HG03432 (cell line): ENCODE measurements at regions not wholly inside any gene's neighbourhood (a gene's known extent, or its start where the extent isn't known, plus 50 kb on each side); places are given as distances from the start of the nearest gene placed in this dataset.

ENCODE experiments used
- ATAC-seq: cut with Tn5 transposase; IDR thresholded peaks from one replicate; pipeline ENCODE4 v1.9.1; 2021; ENCODE audit warnings: mild to moderate bottlenecking, moderate library complexity; ENCODE audit not compliant: unreplicated experiment

DNA sequence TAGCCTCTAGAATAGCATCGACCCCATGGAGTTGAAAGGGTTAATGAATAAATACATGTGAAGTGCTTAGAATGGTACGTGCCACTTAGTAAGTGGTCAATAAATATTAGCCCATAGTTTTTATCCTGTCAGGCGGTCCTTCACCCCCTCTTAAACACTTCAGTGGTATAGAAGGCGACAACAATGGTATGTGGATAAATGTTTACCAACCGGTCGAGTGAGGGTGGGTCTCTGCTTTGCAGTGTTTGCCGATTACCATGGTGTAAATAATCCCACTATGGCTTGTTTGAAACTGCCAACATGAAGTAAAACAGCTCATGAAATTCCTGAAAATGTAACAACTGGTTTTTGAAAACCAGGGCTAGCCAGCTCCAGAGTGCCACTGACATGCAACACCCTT, 541.2 kb downstream of the BUD13 start:
- no peak for ATAC-seq

DNA sequence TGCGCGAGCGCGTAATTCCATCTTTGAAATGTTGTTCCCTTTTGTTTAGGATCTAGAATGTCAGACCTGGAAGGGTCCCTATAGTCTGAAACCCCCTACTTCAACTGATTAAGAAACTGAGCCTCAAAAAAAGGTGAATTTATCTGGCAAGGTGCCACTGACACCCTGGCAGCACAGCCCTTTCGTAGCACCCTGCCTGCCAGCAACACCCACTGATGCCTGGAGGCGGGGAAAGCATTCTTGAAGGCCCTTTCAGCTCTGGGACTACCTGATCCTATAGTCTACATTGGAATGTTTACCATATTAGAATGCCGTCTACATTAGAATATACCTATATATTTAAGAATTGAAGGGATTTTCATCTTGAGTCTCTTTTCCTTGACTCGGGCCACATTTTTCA, 542.3 kb downstream of the BUD13 start:
- no peak for ATAC-seq

DNA sequence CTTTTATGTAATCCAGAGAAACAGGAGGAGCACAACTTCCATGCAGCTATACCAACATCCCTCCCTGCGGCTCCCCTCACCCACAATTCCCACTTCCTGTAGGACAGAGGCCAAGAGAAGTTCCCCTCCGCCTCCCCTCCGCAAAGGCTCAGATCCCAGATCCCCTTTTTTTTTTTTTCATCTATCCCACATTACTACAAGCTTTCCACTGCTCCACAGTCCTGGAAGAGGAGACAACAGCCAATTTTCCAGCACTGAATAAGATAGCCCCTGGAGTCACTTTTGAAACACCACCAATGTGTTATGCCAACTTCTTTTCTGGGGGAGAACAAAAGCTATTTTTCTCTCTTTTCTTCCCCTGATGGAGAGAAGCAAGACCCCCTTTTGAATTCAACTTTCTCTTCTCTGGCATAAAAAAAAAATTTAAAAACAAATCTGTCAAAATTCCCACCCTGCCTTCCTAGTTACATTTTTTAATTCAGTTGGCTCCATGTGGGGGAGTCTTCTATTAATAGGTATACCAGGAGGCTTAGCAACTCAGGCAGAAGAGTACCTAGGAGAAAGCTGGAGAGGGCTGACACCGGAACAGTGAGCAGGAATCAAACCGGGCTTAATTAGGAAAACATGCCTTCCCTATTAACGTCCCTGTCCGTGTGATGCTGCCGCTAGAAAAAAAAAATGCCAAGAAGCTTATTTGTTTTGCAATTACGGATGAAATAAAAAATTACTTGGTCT, 543.4 kb downstream of the BUD13 start:
- no peak for ATAC-seq

DNA sequence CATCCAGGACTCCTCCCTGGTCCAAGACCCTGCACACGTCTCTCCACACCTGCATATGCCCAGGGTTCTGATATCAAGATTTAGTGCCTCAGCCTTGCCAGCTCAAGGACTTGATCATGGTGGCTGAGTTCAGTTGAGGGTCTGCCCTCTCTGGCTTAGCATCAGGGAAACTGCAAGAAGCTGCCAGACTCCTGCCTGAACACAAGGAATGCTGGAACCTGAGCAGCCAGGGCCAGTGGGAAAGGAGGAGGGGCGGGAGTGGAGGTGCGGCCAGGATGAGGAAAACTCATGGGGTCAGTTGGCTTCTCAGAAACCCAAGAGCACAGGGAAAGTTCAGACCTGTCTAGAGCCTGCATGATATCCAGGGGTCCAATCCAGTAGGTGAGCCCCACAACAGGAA, 546.1 kb downstream of the BUD13 start:
- ATAC-seq: no peak

DNA sequence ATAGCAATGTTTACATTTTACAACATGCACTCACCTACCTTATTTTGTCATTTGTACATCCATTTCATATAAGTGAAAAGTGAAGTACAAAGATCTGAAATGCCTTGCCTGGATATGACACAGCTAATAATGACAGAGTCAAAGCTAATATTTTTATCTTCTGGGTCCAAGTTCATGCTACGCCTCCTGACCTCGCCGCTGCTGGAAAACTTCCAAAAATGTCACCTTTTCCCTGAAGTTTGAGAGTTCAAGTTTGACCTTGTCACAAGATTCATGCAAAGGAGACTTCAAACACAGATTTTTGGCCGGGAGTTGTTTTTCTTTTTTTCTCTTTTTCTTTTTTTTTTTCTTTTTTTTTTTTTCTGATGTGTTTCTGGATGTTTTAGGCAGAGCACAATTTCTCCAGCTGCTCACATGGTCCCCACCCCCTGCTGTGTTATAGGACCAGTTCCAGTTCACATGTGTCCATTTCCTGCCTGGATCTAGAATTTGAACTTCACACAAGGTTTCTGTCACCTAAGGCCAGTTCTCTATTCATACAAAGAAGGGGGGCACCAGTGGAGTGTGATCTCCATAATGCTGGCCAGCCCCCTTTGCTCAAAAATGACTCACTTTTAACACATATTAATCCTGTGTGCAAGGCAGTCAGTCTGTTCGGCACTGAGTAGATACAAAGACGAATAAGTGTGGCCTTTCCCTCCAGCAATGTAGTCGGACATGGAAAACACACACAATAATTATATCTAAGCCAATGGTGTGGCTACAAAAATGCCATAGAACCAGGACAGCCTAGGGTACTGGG, 546.8 kb downstream of the BUD13 start:
- no peak for ATAC-seq

DNA sequence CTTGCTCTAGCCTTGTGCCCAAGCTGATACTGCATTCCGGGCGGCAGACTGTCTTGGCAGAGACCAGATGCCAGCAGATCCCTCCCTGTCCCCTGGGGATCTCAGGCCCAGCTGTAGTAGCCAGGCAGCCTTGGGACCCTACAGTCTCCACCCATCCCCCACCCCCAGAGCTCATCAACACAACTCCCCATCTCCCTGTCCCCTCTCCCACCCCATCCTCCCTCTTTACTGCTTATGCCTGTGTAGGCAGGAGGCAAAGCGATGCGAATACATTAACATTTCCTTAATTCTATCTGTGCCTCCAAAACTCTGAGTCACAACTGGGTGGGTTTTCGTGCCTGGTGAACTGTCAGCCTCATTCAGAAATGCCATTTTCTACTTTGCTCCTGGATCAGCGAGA, 547.6 kb downstream of the BUD13 start:
- ATAC-seq: no peak

DNA sequence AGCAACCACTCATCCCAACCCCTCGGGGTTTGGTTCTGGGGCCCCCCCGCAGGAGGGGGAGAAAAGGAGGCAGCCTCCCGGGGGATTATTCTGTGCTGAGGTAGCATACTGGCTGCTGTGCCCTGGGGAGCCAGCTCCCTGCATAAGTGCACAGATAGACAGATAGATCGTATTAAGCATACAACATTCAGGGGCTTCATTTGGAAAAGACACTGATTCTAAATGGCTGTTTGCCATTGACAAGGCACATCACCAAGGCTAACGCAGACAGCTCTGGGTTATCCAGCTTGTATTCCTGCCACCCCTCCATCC, 547.9 kb downstream of the BUD13 start:
- no peak for ATAC-seq

DNA sequence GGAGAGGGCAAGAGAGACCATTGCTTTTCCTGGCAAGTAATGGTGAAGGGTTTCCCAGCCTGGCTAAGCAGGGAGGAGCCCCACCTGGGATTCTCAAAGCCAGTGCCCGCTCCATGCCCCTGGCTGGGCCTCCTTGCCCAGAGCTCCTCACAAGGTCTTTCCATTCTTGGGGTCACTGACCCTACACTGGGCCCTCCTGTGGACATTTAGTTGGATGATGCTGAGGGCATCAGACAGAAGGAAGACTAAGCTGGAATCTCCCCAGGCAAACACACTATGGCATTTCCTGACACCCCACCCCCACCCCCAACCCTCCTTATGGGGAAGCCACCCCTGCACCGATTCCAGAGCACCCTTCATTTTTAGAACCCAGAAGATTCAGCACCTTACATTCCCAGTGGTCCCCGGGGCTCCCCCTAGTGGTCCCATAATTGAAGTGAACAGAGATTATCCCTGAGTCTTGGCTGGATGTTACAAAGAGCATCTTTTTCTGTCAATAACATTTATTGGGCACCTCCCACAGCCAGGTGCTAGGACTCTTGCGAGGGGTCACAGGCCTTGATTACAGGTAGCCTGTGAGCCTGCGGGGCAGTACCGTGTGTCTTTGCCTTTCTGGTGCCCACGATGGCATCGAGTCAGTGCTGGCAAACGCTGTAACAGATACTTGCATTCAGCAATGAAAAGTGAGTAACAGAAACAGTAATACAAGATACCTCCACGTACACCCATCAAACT, 548.5 kb downstream of the BUD13 start:
- ATAC-seq: no peak

DNA sequence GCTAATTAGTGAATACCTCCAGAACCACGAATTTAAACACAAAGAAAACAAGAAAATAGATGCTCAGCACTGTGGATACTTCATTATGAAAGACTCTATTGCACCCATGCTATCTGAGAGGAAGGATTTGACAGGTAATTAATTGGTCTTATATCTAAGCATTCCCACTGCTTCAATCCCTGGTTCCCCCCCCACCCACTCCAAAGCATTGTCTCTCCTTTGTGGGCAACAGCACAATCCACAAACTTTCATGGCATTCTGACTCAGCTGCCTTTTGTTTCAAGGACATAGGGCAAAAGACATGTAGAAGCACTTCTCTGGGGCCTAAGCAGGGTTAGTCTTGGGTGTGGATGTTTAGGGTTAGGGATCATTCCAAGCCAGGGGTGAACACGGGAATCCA, 551.4 kb downstream of the BUD13 start:
- ATAC-seq: no peak

DNA sequence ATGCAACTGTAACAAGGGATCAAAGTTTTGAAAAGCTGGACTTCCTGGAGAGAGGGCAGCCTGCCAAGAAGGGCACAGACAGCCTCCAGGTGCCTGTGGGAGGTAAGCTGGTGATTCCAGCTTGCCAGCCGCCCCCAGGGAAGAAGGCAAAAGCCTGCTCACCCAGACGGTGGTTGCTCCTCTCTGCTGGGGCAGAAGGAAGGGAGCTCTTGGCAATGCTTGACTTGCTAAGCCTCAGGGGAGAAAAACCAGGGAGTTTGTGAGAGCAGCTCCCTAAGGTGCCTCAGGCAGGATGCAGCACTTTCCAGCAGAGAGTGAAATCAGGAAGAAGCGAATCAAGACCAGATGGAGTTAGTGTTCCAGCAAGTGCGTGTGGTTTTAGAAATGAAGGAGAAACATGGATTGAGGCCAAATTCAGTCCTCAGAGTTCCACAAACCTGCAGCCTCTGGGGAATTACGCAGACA, 553.6 kb downstream of the BUD13 start:
- no peak for ATAC-seq

DNA sequence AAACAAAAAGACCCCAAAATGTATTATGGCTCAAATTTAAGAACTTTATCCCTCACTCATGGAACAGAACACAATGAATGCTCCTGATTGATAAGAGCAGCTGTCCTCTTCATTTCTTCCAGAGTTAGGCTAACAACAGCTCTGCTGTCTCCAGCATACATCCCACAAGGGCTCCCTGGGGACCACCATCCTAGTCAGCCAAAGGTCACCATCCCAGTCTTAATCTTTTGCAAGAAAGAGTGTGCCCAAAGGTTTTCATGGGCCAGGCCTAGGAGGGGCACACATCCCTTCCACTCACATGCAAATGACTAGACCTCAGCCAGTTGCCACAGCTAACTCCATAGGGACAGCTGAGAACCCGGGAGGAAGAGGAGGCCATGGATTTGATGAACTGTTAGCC, 555.3 kb downstream of the BUD13 start:
- ATAC-seq: no peak

DNA sequence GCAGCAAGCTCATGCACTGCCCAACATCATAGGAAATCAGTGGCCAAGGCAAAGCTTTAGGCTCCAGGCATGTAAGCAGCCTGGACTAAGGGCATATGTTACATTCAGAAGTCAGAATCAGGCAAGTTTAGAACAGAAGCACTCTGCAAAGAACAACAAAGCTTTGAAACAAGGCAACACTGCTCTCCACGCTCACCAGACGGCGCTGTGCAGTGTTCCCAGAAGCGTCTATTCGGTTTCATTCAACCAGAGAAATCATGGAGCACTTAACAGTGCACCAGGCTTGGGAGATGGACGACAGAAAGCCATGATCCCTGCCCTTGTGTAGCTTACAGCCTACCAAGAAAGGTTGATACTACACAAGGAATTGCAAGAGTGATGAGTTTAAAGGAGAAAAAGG, 555.8 kb downstream of the BUD13 start:
- no peak for ATAC-seq

DNA sequence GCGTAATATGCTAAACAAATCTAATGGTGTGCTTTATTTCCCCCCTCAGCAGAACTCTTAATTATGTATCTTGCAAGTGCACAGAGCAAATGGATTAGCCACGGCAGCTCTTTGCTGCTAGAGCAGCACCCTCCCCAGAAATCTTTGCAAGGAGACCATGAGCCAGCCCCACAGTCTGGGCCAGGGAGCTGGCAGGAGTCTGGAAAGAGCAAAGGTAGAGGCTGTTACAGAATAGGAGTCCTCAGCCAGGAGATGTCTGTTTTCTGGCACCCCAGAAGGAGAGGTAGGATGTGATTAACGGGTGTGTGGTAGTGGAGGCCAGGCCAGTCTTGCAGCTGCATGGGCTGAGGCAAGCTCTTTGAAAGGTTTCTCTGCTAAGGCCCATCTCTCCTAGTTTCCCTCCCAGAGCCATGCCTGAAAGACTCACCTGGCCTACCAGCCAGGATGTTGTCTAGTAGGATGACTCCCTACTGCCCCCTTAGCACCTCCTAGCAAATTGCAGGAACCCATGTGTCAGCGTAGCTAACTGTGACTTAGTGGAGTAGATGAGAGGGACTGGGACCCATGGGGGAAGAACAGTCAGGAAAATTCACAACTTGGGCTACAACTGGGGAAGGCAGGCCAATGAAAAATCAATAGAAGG, 557.2 kb downstream of the BUD13 start:
- ATAC-seq: no peak

DNA sequence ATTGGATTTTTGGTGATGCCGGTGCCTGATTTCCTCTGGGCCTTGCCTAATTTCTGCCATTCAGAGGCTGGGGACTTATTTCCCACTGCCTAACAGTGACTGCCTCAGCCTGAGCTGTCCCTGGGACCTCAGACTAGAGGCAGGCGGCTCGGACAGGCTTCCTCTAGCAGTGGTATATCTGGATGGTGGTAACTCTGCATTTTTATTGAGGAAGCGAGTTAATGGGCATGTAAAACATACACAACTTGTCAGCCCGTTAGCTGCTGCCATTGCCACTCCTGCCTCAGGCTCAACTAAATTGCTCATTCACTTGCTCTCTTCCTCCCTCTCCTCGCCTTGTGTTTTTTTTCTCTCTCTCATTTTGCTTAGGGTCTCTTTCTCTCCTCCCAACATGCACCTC, 561.6 kb downstream of the BUD13 start:
- no peak for ATAC-seq

DNA sequence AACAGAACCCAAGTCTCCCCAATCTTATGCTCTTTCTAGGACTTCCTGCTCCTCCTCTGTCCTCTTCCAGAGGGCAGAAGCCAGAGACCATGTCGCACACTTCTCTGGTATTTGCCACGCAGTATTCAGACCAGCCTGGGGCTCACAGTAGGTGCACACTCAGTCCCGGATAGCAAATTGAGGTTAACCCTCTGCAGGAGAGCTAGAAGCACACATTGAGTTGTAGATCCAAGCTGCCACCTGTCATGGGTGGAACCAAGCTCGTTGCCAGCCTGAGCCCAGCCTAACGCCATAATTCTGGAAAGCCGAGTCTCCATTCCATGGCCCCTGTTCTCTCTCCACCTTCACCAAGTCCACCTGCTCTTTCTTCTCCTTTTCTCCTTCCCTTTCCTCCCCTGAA, 562.1 kb downstream of the BUD13 start:
- ATAC-seq: no peak

DNA sequence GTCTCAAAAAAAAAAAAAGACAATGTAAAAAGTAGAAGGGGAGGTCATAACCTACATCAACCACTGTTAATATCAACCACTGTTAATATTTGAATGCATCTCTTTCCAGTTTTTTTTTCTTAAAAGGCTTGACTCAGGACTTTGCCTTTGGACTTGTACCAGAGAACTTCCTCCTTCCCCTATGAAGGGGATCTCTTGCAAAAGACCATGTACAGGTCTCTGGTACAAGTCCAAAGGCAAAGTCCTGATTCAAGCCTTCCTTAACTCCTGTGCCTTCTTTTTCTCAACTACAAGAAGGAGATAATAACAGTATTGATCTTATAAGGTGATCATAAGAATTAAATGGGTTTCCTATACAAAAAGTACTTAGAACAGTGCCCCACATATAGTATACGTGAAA, 563.5 kb downstream of the BUD13 start:
- no peak for ATAC-seq

DNA sequence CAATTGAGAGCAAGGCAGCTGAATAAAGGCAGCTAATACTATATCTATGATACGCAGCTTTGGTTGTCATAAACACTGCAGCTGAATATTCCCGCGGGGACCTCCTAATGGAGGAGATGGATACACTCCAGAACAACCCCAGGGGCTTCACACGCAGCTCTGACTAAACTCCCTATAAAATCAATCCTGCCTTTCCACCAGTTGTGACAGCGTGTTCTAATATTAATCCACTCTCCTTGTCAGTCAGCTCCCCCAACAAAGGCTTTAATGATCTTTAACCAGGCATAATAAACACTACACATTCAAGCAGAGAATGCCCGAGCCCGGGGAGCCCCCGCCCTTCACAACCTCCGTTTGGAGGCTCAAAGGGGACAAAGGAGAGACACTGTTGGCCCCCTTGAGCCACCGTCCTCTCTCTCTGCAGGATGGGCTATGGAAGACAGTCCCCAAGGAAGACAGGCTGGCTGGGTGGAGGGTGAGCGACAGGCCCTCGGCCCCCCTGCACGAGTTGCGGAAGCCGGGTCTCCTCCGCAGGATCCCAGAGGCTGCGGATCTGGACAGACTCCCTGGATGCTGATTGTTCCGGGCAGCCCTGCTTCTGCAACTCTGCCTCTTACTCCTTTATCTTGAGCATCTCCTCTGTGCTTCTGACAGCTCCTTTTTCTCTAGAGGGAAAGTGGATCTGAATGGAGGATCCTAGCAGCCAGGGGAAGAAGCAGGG, 565.2 kb downstream of the BUD13 start:
- no peak for ATAC-seq

DNA sequence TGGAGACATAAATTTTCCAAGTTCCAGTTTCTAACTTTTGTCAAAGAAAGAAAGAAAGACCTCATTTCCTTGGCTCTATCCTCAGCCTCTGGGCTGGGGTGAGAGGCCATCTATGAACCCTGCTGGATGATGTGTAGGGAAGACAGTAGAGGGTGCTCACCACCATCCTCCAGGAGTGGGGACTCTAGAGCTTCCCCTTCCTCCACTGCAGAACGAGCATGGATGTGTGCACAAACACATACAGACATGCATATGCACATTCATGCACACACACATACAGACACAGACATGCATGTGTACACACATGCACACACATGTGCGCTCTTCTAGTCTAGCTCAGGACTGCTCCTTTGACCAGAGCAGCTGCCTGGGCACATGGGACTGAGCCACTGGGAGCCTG, 565.8 kb downstream of the BUD13 start:
- no peak for ATAC-seq

DNA sequence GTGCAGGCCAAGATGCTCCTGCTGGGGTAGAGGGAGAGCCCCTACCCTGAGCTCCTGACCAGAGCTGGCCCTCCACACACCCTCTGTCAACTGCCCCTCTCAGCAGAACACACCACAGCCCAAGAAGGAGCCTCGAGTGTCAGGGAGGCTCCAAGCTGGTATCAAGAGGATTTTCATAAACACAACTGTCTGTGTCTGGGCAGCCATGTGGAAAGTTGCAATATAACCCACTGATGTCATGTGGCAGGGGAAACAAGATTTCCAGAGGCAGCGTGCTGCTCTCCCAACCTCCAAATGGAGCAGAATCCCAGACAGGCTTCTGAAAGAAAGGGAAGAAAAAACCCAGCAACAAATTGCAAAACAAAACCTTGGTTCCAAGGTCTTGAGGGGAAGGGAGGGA, 569.9 kb downstream of the BUD13 start:
- ATAC-seq: no peak

DNA sequence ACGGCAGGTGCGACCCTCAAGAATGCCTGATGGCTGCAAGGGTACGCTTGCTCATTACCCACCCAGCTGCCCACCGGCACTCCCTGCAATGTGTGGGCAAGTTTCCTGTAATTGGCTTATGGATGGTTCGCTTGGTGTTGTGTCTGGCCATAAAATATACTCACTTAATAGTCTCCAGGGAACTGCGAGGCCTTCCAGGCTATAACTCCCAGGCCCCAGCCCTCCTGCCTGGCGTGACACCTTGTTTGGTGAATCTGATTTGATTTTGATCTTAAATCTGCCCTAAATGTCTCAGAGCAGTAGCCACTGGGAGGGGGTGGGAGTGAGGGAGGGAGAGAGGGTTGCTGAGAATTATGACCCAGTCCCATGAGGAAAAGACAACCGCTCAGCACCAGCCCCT, 572.2 kb downstream of the BUD13 start:
- no peak for ATAC-seq

DNA sequence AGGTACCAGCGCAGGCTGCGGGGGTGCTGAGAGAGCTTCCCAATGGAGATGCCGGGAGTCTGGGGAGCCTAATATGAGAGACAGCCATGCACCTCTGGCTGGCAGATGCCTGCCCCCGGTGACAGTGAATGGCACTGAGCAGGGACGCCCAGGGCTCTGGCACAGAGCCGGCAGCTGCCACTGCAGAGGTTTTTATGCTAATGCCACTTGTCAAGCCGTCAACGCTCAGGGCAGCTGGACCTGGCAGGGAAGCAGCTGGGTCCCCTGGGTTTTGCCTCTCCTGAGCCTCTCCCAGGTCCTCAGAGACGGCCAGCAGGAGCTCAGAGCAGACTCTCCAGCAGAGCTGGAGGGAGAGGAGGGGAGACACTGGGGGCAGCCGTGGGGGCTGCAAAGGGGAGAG, 573.6 kb downstream of the BUD13 start:
- no peak for ATAC-seq
